ENCODE measurements at regions not wholly inside any gene's neighbourhood (a gene's known extent, or its start where the extent isn't known, plus 50 kb on each side); places are given as distances from the start of the nearest gene placed in this dataset.
A peak's percentile ranks its signal among the peaks of the same experiment; 100 is the strongest.
"Not testable (repeated sequence)": the region's sequence is repeated elsewhere in the genome, so short reads cannot be mapped to it uniquely, and the experiment has no call there.

DNA sequence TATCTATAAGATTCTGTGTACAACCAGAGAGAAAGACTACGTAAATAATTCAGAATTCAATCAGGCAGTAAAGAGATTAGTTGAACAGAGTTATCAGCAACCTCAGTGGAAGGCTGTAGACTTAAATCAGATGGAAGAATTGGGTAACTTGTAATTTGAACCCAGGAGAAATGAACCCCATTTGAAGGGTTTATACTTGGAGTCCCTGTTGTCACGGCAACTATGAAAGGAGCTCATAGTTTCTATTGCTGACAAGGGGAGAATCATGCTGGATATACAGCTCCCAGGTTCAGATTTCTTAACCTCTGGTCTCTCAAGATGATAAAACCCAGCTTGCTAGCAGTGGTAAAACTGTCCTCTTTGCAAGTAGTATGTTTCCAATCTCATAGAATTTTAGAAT, 54.4 kb upstream of the BMP4 start:
- DNase-seq (ENCODE audit: low read depth) = no peak
- Histone ChIP-seq H3K4me1 (ENCODE audit: control insufficient read depth, insufficient read depth, low read length) (no peaks in the 10 kb centered on the region), H3K27me3 (replicated peaks; ENCODE audit: control insufficient read depth, insufficient read depth, low read length) (peaks cover 19% of the 10 kb centered on the region), H3K9me3 (ENCODE audit: control insufficient read depth, low read length) (peaks cover 3% of the 10 kb centered on the region), H3K4me3 (ENCODE audit: low read length) (no peak overlapping the region), H3K36me3 (ENCODE audit: control insufficient read depth, insufficient read depth, low read length, severe bottlenecking) (no peaks in the 10 kb centered on the region), H3K9ac (ENCODE audit: low read length) (no peak overlapping the region)

DNA sequence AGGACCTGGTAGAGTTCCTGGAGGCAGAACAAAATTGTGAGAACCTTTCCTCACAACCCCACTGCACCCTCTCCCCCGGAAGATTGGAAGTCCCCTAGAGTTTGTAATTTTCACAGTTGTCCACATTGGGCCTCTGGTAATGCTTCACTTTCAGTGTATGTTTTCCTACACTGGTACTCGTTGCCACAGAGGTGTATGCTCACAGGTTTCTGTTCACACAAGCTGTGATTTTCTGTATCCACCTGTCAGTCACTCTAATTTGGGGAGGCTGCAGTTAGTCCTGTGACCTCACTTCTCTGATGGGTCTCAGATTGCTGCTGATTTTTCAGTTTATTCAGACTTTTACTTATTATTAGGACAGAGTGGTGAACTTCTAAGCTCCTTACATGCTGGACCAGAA, 66.4 kb upstream of the BMP4 start:
- H3K4me3 ChIP-seq (ENCODE audit: low read length) = no peak overlapping the region
- H3K9ac ChIP-seq (ENCODE audit: low read length) = no peak overlapping the region
- no peaks in the 10 kb centered on the region for H3K36me3 ChIP-seq (ENCODE audit: control insufficient read depth, insufficient read depth, low read length, severe bottlenecking)
- peaks cover 5% of the 10 kb centered on the region for H3K9me3 ChIP-seq (ENCODE audit: control insufficient read depth, low read length)
- no peaks in the 10 kb centered on the region for H3K27me3 ChIP-seq (replicated peaks; ENCODE audit: control insufficient read depth, insufficient read depth, low read length)
- no peak for DNase-seq (ENCODE audit: low read depth)
- H3K4me1 ChIP-seq (ENCODE audit: control insufficient read depth, insufficient read depth, low read length) = no peaks in the 10 kb centered on the region

DNA sequence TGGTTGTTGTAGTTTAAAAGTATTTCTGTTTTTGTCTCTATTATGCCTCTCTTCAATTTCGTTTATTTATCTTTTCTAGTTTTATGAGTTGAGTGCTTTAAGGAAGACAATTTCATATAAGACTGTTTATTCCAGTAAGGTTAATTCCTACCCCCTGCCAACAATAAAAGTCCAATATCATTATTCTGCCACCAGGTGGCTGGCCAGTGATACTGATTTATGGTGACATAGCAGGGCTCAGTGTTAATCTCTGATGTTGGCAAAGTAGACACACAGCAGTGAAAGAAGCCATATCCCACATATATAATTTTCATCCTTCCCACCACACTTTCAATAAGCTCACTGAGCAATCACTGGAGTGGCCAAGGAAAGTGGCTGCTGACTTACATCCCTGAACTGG, 69.0 kb upstream of the BMP4 start:
- H3K9ac ChIP-seq (ENCODE audit: low read length) = no peak overlapping the region
- no peaks in the 10 kb centered on the region for H3K36me3 ChIP-seq (ENCODE audit: control insufficient read depth, insufficient read depth, low read length, severe bottlenecking)
- H3K4me1 ChIP-seq (ENCODE audit: control insufficient read depth, insufficient read depth, low read length) = no peaks in the 10 kb centered on the region
- H3K27me3 ChIP-seq (replicated peaks; ENCODE audit: control insufficient read depth, insufficient read depth, low read length) = no peaks in the 10 kb centered on the region
- DNase-seq (ENCODE audit: low read depth) = peak; percentile 43
- H3K4me3 ChIP-seq (ENCODE audit: low read length) = no peak overlapping the region
- peaks cover 5% of the 10 kb centered on the region for H3K9me3 ChIP-seq (ENCODE audit: control insufficient read depth, low read length)

- Histone ChIP-seq H3K4me3 (ENCODE audit: low read length) (no peak overlapping the region), H3K36me3 (ENCODE audit: control insufficient read depth, insufficient read depth, low read length, severe bottlenecking) (no peaks in the 10 kb centered on the region), H3K27me3 (replicated peaks; ENCODE audit: control insufficient read depth, insufficient read depth, low read length) (no peaks in the 10 kb centered on the region), H3K9ac (ENCODE audit: low read length) (no peak overlapping the region), H3K4me1 (ENCODE audit: control insufficient read depth, insufficient read depth, low read length) (no peaks in the 10 kb centered on the region), H3K9me3 (ENCODE audit: control insufficient read depth, low read length) (peaks cover 5% of the 10 kb centered on the region)
- no peak for DNase-seq (ENCODE audit: low read depth)
These were observed 70.0 kb upstream of the BMP4 start for GRCh38 chr14:54026671-54027070.

GRCh38 chr14:54030996-54031395, 74.4 kb upstream of the BMP4 start:
- DNase-seq (ENCODE audit: low read depth); H3K9ac ChIP-seq (ENCODE audit: low read length); H3K27me3 ChIP-seq (replicated peaks; ENCODE audit: control insufficient read depth, insufficient read depth, low read length); H3K36me3 ChIP-seq (ENCODE audit: control insufficient read depth, insufficient read depth, low read length, severe bottlenecking); H3K4me3 ChIP-seq (ENCODE audit: low read length); H3K4me1 ChIP-seq (ENCODE audit: control insufficient read depth, insufficient read depth, low read length): not testable (repeated sequence)
- peaks cover 25% of the 10 kb centered on the region for H3K9me3 ChIP-seq (ENCODE audit: control insufficient read depth, low read length)

- H3K36me3 ChIP-seq (ENCODE audit: control insufficient read depth, insufficient read depth, low read length, severe bottlenecking); DNase-seq (ENCODE audit: low read depth); H3K4me3 ChIP-seq (ENCODE audit: low read length); H3K9ac ChIP-seq (ENCODE audit: low read length); H3K4me1 ChIP-seq (ENCODE audit: control insufficient read depth, insufficient read depth, low read length); H3K27me3 ChIP-seq (replicated peaks; ENCODE audit: control insufficient read depth, insufficient read depth, low read length): not testable (repeated sequence)
- peaks cover 29% of the 10 kb centered on the region for H3K9me3 ChIP-seq (ENCODE audit: control insufficient read depth, low read length)
These were observed 76.7 kb upstream of the BMP4 start for GRCh38 chr14:54033285-54033684.

GRCh38 chr14:54038724-54039123, 82.1 kb upstream of the BMP4 start:
- Histone ChIP-seq H3K9ac (ENCODE audit: low read length) (no peak overlapping the region), H3K4me3 (ENCODE audit: low read length) (no peak overlapping the region), H3K36me3 (ENCODE audit: control insufficient read depth, insufficient read depth, low read length, severe bottlenecking) (no peaks in the 10 kb centered on the region), H3K4me1 (ENCODE audit: control insufficient read depth, insufficient read depth, low read length) (no peaks in the 10 kb centered on the region), H3K9me3 (ENCODE audit: control insufficient read depth, low read length) (peaks cover 26% of the 10 kb centered on the region), H3K27me3 (replicated peaks; ENCODE audit: control insufficient read depth, insufficient read depth, low read length) (no peaks in the 10 kb centered on the region)
- no peak for DNase-seq (ENCODE audit: low read depth)

DNA sequence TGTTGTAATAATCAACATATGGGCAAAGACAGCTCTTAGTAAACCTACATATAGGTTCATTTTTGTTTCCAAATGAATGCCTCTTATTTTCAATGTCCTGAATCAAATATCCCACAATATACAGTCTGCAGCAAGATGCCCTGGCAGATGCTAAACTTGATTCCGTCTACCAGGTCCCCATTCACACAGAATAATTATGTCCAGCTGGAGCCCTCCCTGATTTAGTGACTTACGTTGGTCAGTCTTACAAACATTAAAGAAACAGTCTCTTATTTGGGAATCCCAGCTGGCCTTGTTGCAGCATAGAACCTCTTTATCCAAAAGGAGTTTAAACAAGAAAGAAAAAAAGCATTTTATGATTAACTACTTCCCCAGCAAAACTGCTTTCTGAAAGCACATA, 82.7 kb upstream of the BMP4 start:
- Histone ChIP-seq H3K36me3 (ENCODE audit: control insufficient read depth, insufficient read depth, low read length, severe bottlenecking) (no peaks in the 10 kb centered on the region), H3K9ac (ENCODE audit: low read length) (no peak overlapping the region), H3K4me3 (ENCODE audit: low read length) (no peak overlapping the region), H3K27me3 (replicated peaks; ENCODE audit: control insufficient read depth, insufficient read depth, low read length) (no peaks in the 10 kb centered on the region), H3K9me3 (ENCODE audit: control insufficient read depth, low read length) (peaks cover 21% of the 10 kb centered on the region), H3K4me1 (ENCODE audit: control insufficient read depth, insufficient read depth, low read length) (no peaks in the 10 kb centered on the region)
- DNase-seq (ENCODE audit: low read depth) = no peak

GRCh38 chr14:54040846-54041245, 84.2 kb upstream of the BMP4 start:
- peak; percentile 8 for DNase-seq (ENCODE audit: low read depth)
- Histone ChIP-seq H3K27me3 (replicated peaks; ENCODE audit: control insufficient read depth, insufficient read depth, low read length) (peaks cover 4% of the 10 kb centered on the region), H3K4me1 (ENCODE audit: control insufficient read depth, insufficient read depth, low read length) (no peaks in the 10 kb centered on the region), H3K36me3 (ENCODE audit: control insufficient read depth, insufficient read depth, low read length, severe bottlenecking) (no peaks in the 10 kb centered on the region), H3K9me3 (ENCODE audit: control insufficient read depth, low read length) (peaks cover 6% of the 10 kb centered on the region), H3K9ac (ENCODE audit: low read length) (no peak overlapping the region), H3K4me3 (ENCODE audit: low read length) (no peak overlapping the region)

- DNase-seq (ENCODE audit: low read depth) = no peak
- Histone ChIP-seq H3K27me3 (replicated peaks; ENCODE audit: control insufficient read depth, insufficient read depth, low read length) (peaks cover 11% of the 10 kb centered on the region), H3K9me3 (ENCODE audit: control insufficient read depth, low read length) (no peaks in the 10 kb centered on the region), H3K36me3 (ENCODE audit: control insufficient read depth, insufficient read depth, low read length, severe bottlenecking) (no peaks in the 10 kb centered on the region), H3K4me3 (ENCODE audit: low read length) (no peak overlapping the region), H3K4me1 (ENCODE audit: control insufficient read depth, insufficient read depth, low read length) (no peaks in the 10 kb centered on the region), H3K9ac (ENCODE audit: low read length) (no peak overlapping the region)
These were observed 89.6 kb upstream of the BMP4 start for GRCh38 chr14:54046250-54046649.

DNA sequence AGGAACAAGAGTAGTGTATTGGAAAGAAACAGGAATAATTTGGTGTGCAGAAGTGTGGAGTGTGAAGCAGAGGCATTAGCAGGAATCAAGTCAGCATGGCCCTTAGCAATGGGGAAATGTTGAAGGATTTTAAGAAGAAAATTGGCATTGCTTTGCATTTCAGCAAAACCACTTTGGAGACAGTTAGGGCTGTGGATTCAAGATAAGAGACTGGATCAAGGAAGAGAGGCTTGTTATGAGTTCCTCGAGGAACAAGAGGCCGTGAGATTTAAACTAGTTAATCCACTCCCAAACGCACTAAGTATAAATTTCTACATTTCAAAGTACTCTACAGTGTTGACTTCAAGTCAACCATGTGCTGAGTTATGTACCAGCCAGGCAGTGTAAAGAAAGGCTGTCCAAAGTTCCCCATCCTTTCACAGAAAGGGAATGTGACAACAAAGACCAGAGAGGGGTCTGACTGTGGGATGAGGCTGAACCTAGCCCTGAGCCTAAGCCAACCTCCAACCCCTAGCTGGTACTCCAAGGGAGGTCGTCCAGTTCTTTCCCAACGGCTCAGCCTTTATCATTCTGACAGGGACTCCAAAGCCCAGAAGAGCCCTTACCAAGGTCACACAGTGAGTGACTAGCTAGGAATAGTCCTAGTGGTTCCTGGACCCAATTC, 91.2 kb upstream of the BMP4 start:
- no peaks in the 10 kb centered on the region for H3K9me3 ChIP-seq (ENCODE audit: control insufficient read depth, low read length)
- H3K36me3 ChIP-seq (ENCODE audit: control insufficient read depth, insufficient read depth, low read length, severe bottlenecking) = no peaks in the 10 kb centered on the region
- no peak overlapping the region for H3K9ac ChIP-seq (ENCODE audit: low read length)
- no peaks in the 10 kb centered on the region for H3K4me1 ChIP-seq (ENCODE audit: control insufficient read depth, insufficient read depth, low read length)
- no peak overlapping the region for H3K4me3 ChIP-seq (ENCODE audit: low read length)
- peaks cover 11% of the 10 kb centered on the region for H3K27me3 ChIP-seq (replicated peaks; ENCODE audit: control insufficient read depth, insufficient read depth, low read length)
- no peak for DNase-seq (ENCODE audit: low read depth)

GRCh38 chr14:54048311-54048710, 91.7 kb upstream of the BMP4 start:
- no peak overlapping the region for H3K9ac ChIP-seq (ENCODE audit: low read length)
- no peak for DNase-seq (ENCODE audit: low read depth)
- H3K9me3 ChIP-seq (ENCODE audit: control insufficient read depth, low read length) = no peaks in the 10 kb centered on the region
- H3K4me3 ChIP-seq (ENCODE audit: low read length) = no peak overlapping the region
- H3K4me1 ChIP-seq (ENCODE audit: control insufficient read depth, insufficient read depth, low read length) = no peaks in the 10 kb centered on the region
- peaks cover 11% of the 10 kb centered on the region for H3K27me3 ChIP-seq (replicated peaks; ENCODE audit: control insufficient read depth, insufficient read depth, low read length)
- no peaks in the 10 kb centered on the region for H3K36me3 ChIP-seq (ENCODE audit: control insufficient read depth, insufficient read depth, low read length, severe bottlenecking)
